ENCODE measurements at regions not wholly inside any gene's neighbourhood (a gene's known extent, or its start where the extent isn't known, plus 50 kb on each side); places are given as distances from the start of the nearest gene placed in this dataset.
A peak's percentile ranks its signal among the peaks of the same experiment; 100 is the strongest.

DNA sequence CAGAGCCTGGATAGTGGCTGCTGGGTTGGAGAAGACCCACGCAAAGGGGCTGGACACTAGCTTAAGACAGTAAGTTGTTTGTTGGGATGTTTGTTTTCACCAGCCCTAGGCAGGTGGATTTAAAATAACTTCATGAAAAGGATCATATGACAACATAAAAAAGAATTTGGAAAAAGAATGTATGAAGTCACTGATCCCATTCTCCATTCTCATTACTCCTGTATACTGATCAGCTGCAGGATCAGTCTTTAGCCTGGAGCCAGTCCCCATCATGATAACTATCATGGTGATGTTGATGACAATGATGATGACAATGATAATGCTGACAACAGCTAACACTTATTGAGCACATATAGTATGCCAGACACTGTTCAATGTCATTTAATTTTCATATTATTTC is 92.1 kb upstream of the IFNE start:
- peaks cover 2 to 6% (median 3%) of the 10 kb centered on the region in 5 experiments for H3K27me3 ChIP-seq (replicated peaks in 2 of 5; ENCODE audit: control insufficient read depth in 4 of 5, insufficient read depth in 5 of 5, low read length in 4 of 5)
- peaks cover 0 to 11% (median 5%) of the 10 kb centered on the region in 4 experiments for H3K4me1 ChIP-seq (ENCODE audit: control extremely low read depth in 1 of 4, control insufficient read depth in 4 of 4, insufficient read depth in 4 of 4, low read length in 3 of 4)
- H3K36me3 ChIP-seq (ENCODE audit: control insufficient read depth in 4 of 4, insufficient read depth in 4 of 4, low read length in 3 of 4) = no peaks in the 10 kb centered on the region
- ChIA-PET POLR2A (no interaction called here), CTCF (interaction anchor here (1.8 to 2.2 kb wide), 2 partner anchors 13 to 15 kb away, joined by 4 to 5 read pairs; no protein-coding TSS in a partner anchor)
- H3K27ac ChIP-seq (ENCODE audit: insufficient read depth in 1 of 2, low read depth in 1 of 2, low read length in 2 of 2, poor library complexity in 1 of 2, severe bottlenecking in 2 of 2) = no peak overlapping the region
- WGBS (ENCODE audit: insufficient coverage) = 100% methylated on average over 1 of the region's 1 CpG
- H3K9me3 ChIP-seq (ENCODE audit: control extremely low read depth in 1 of 5, control insufficient read depth in 4 of 5, insufficient read depth in 2 of 5, low read depth in 1 of 5, low read length in 4 of 5) = no peaks in the 10 kb centered on the region
- DNase-seq = no peak
- no peak overlapping the region for H3K4me3 ChIP-seq (ENCODE audit: control insufficient read depth in 1 of 7, extremely low read depth in 1 of 7, insufficient read depth in 4 of 7, low read depth in 2 of 7, low read length in 6 of 7)

DNA sequence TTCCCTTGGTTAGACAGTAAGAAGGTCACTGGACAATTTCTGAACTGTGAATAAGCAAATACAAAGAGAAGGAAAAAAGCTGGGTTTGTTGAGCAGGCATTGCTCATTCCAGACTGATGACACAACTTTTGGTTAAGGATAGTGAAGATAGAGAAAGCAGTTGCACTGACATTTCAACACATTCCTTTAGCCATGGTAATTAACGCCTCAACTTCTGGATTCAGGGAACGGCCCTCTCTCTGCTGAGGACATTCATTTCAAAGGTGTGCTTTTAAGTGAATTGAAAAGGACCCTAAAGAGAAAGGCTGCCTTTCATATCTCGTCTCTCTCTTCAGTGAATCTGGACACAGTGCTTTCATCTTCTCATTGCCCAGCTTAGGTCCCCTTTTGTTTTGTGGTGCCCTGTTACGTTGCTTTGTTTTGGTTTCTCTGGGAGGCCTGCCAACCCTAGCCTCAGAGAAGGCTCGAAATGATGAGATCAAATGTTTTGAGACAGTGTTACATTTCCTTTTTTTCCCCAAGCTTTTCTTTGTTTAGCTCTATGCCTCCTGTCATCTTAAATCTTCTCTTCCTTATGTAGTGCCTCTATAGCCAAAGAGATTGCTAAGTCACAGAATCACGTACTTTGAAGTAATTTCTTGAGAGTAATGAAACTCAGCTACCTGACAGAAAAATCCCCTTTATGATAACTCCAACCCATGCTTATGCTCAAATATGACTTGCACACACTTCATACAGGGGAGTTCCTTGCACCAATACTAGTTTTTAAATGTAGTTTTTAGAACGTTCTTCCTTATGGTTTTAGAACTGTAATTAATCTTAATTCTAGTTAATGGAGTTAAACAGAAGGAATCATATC is 94.4 kb upstream of the IFNE start:
- peak in 2 of 3 donors; percentile 21 to 25 for DNase-seq

DNA sequence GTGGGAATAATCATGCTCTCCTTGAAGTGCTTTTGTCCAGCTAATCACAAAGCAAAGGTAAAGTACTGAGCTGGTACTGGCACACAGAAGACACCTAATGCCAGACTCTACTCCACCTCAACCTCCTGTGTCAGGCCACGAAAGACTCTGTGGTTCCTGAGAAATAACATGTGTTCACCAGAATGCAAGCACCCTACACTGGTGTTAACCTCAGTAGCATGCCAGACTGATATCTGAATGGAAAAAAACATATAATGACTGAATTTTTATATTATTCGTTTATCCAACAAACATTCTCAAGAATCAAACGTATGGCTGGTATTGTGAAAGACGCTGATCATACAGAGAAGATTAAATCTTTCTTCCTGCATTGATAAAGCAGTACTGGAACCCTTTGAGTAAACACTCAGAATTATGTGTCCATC is 97.1 kb upstream of the IFNE start:
- 100% methylated on average over 1 of the region's 4 CpGs for WGBS (ENCODE audit: insufficient coverage)
- H3K4me3 ChIP-seq (ENCODE audit: control insufficient read depth in 1 of 7, extremely low read depth in 1 of 7, insufficient read depth in 4 of 7, low read depth in 2 of 7, low read length in 6 of 7) = no peak overlapping the region
- POLR2A ChIA-PET = no interaction called here

More for the DNA sequence above, 94.4 kb upstream of the IFNE start:
- Histone ChIP-seq H3K9me3 (ENCODE audit: control extremely low read depth in 1 of 5, control insufficient read depth in 4 of 5, insufficient read depth in 2 of 5, low read depth in 1 of 5, low read length in 4 of 5) (no peaks in the 10 kb centered on the region), H3K4me3 (ENCODE audit: control insufficient read depth in 1 of 7, extremely low read depth in 1 of 7, insufficient read depth in 4 of 7, low read depth in 2 of 7, low read length in 6 of 7) (no peak overlapping the region), H3K27ac (ENCODE audit: insufficient read depth in 1 of 2, low read depth in 1 of 2, low read length in 2 of 2, poor library complexity in 1 of 2, severe bottlenecking in 2 of 2) (no peak overlapping the region), H3K36me3 (ENCODE audit: control insufficient read depth in 4 of 4, insufficient read depth in 4 of 4, low read length in 3 of 4) (no peaks in the 10 kb centered on the region), H3K4me1 (ENCODE audit: control extremely low read depth in 1 of 4, control insufficient read depth in 4 of 4, insufficient read depth in 4 of 4, low read length in 3 of 4) (peaks cover 0 to 12% (median 5%) of the 10 kb centered on the region in 4 experiments), H3K27me3 (replicated peaks in 2 of 5; ENCODE audit: control insufficient read depth in 4 of 5, insufficient read depth in 5 of 5, low read length in 4 of 5) (peaks cover 0 to 2% (median 0%) of the 10 kb centered on the region in 5 experiments)
- ChIA-PET POLR2A (interaction anchor here (0.6 kb wide), 1 partner anchor 51 kb away, joined by 8 read pairs; no protein-coding TSS in a partner anchor), CTCF (no interaction called here)
- 56% methylated on average over 3 of the region's 7 CpGs for WGBS (ENCODE audit: insufficient coverage)

DNA sequence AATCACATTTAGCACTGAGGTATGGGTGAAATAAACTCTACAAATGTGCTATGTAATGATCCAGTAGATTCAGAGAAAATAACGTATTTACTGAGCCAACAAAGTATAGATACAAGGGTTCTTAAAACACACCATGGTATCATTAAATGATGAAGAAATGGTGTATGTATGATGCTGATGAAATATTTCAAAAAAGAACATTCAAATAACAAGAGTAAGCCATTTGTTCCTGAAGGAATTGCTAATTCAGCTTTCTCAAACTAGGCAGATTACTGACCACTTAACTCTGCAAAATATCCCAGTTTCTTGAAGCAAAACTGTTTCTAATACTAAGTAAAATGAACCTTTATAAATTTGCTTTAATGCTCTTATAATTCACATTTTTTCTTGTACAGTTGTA is 97.6 kb upstream of the IFNE start:
- no peaks in the 10 kb centered on the region for H3K27me3 ChIP-seq (replicated peaks in 2 of 5; ENCODE audit: control insufficient read depth in 4 of 5, insufficient read depth in 5 of 5, low read length in 4 of 5)
- CTCF ChIA-PET = no interaction called here
- no peaks in the 10 kb centered on the region for H3K36me3 ChIP-seq (ENCODE audit: control insufficient read depth in 4 of 4, insufficient read depth in 4 of 4, low read length in 3 of 4)
- WGBS (ENCODE audit: insufficient coverage) = no CpG with 5 or more reads among the region's 1 CpG
- H3K27ac ChIP-seq (ENCODE audit: insufficient read depth in 1 of 2, low read depth in 1 of 2, low read length in 2 of 2, poor library complexity in 1 of 2, severe bottlenecking in 2 of 2) = no peak overlapping the region
- no peak for DNase-seq
- POLR2A ChIA-PET = no interaction called here
- peaks cover 0 to 12% (median 5%) of the 10 kb centered on the region in 4 experiments for H3K4me1 ChIP-seq (ENCODE audit: control extremely low read depth in 1 of 4, control insufficient read depth in 4 of 4, insufficient read depth in 4 of 4, low read length in 3 of 4)
- no peak overlapping the region for H3K4me3 ChIP-seq (ENCODE audit: control insufficient read depth in 1 of 7, extremely low read depth in 1 of 7, insufficient read depth in 4 of 7, low read depth in 2 of 7, low read length in 6 of 7)
- no peaks in the 10 kb centered on the region for H3K9me3 ChIP-seq (ENCODE audit: control extremely low read depth in 1 of 5, control insufficient read depth in 4 of 5, insufficient read depth in 2 of 5, low read depth in 1 of 5, low read length in 4 of 5)

More for the DNA sequence above, 97.1 kb upstream of the IFNE start:
- H3K27me3 ChIP-seq (replicated peaks in 2 of 5; ENCODE audit: control insufficient read depth in 4 of 5, insufficient read depth in 5 of 5, low read length in 4 of 5) = no peaks in the 10 kb centered on the region
- CTCF ChIA-PET = interaction anchor here (1.0 kb wide), 2 partner anchors 17 to 70 kb away, joined by 3 to 4 read pairs; no protein-coding TSS in a partner anchor
- peaks cover 0 to 12% (median 5%) of the 10 kb centered on the region in 4 experiments for H3K4me1 ChIP-seq (ENCODE audit: control extremely low read depth in 1 of 4, control insufficient read depth in 4 of 4, insufficient read depth in 4 of 4, low read length in 3 of 4)
- H3K27ac ChIP-seq (ENCODE audit: insufficient read depth in 1 of 2, low read depth in 1 of 2, low read length in 2 of 2, poor library complexity in 1 of 2, severe bottlenecking in 2 of 2) = no peak overlapping the region
- peak in 2 of 3 donors; percentile 48 to 54 for DNase-seq
- H3K9me3 ChIP-seq (ENCODE audit: control extremely low read depth in 1 of 5, control insufficient read depth in 4 of 5, insufficient read depth in 2 of 5, low read depth in 1 of 5, low read length in 4 of 5) = no peaks in the 10 kb centered on the region
- H3K36me3 ChIP-seq (ENCODE audit: control insufficient read depth in 4 of 4, insufficient read depth in 4 of 4, low read length in 3 of 4) = no peaks in the 10 kb centered on the region

DNA sequence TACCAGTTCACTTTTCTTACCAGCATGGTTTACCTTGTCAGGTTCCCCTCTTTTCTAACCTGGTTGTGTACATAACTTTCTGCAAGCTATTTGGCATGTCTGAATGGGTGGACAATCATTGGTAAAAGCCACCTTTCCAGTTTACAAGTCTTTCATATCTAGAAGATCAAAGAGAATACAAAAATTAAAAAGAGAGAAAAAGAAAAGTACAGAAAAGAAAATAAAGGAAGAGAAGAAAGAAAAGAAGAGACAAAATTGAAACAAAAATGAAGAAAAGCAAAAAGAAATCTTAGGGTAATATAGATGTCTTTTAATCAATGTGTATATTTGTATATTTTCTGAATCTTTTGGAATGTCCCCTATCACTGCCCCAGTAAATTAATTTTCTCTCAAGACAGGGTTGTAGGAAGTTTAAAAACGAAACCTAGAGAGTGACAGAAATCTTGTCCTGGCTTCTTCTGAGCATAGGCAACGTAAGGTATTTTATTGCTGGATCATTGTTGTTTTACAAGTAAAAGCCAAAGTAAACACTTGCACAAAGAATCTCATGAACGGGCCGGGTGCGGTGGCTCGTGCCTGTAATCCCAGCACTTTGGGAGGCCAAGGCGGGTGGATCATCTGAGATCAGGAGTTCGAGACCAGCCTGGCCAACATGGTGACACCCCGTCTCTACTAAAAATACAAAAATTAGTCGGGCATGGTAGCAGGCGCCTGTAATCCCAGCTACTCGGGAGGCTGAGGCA is 98.7 kb upstream of the IFNE start:
- POLR2A ChIA-PET = no interaction called here
- H3K9me3 ChIP-seq (ENCODE audit: control extremely low read depth in 1 of 5, control insufficient read depth in 4 of 5, insufficient read depth in 2 of 5, low read depth in 1 of 5, low read length in 4 of 5) = no peaks in the 10 kb centered on the region
- no peak for DNase-seq
- no peaks in the 10 kb centered on the region for H3K27me3 ChIP-seq (replicated peaks in 2 of 5; ENCODE audit: control insufficient read depth in 4 of 5, insufficient read depth in 5 of 5, low read length in 4 of 5)
- peaks cover 0 to 12% (median 5%) of the 10 kb centered on the region in 4 experiments for H3K4me1 ChIP-seq (ENCODE audit: control extremely low read depth in 1 of 4, control insufficient read depth in 4 of 4, insufficient read depth in 4 of 4, low read length in 3 of 4)
- no peak overlapping the region for H3K4me3 ChIP-seq (ENCODE audit: control insufficient read depth in 1 of 7, extremely low read depth in 1 of 7, insufficient read depth in 4 of 7, low read depth in 2 of 7, low read length in 6 of 7)
- H3K36me3 ChIP-seq (ENCODE audit: control insufficient read depth in 4 of 4, insufficient read depth in 4 of 4, low read length in 3 of 4) = no peaks in the 10 kb centered on the region
- H3K27ac ChIP-seq (ENCODE audit: insufficient read depth in 1 of 2, low read depth in 1 of 2, low read length in 2 of 2, poor library complexity in 1 of 2, severe bottlenecking in 2 of 2) = no peak overlapping the region
- CTCF ChIA-PET = no interaction called here
- WGBS (ENCODE audit: insufficient coverage) = 89% methylated on average over 11 of the region's 12 CpGs

DNA sequence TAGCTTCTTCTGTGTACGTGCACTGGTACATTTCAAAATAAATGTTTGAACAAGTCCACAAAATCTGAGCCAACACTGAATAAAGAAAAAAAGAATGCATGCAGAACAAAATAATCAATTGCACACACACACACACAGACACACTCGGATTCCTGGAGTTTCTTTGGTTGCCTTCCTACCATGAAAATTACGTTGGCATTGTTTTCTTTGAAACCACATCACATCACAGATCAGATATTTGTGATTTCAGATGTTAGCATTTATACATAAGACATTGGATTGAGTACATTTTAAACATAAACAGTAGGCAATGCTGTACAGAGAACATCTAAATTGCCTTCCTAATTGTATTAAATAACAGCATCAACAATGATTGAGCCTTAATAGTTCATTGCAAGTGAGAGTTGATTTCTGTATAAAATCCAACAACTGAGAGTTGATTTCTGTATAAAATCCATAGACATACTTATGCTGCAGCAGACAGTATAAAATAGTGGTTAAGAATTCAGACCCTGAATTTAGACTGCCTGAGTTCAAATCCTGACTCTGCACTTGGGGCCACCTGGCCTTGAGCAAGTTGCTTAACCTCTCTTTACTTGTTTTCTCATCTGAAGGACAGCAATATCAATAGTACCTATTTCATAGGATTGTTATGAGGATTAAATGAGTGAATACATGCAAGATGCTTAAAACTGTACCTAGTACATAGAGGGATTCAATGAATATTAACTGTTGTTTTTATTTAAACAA is 101.7 kb upstream of the IFNE start:
- no peaks in the 10 kb centered on the region for H3K9me3 ChIP-seq (ENCODE audit: control extremely low read depth in 1 of 5, control insufficient read depth in 4 of 5, insufficient read depth in 2 of 5, low read depth in 1 of 5, low read length in 4 of 5)
- H3K36me3 ChIP-seq (ENCODE audit: control insufficient read depth in 4 of 4, insufficient read depth in 4 of 4, low read length in 3 of 4) = no peaks in the 10 kb centered on the region
- H3K4me1 ChIP-seq (ENCODE audit: control extremely low read depth in 1 of 4, control insufficient read depth in 4 of 4, insufficient read depth in 4 of 4, low read length in 3 of 4) = peaks cover 0 to 5% (median 4%) of the 10 kb centered on the region in 4 experiments
- no peak overlapping the region for H3K27ac ChIP-seq (ENCODE audit: insufficient read depth in 1 of 2, low read depth in 1 of 2, low read length in 2 of 2, poor library complexity in 1 of 2, severe bottlenecking in 2 of 2)
- WGBS (ENCODE audit: insufficient coverage) = no CpG with 5 or more reads among the region's 3 CpGs
- no peak for DNase-seq
- no peak overlapping the region for H3K4me3 ChIP-seq (ENCODE audit: control insufficient read depth in 1 of 7, extremely low read depth in 1 of 7, insufficient read depth in 4 of 7, low read depth in 2 of 7, low read length in 6 of 7)
- POLR2A ChIA-PET = interaction anchor here (0.6 kb wide), 1 partner anchor 81 kb away, joined by 4 read pairs; no protein-coding TSS in a partner anchor
- CTCF ChIA-PET = no interaction called here
- H3K27me3 ChIP-seq (replicated peaks in 2 of 5; ENCODE audit: control insufficient read depth in 4 of 5, insufficient read depth in 5 of 5, low read length in 4 of 5) = no peaks in the 10 kb centered on the region

All from common myeloid progenitor, CD34-positive (primary cell).